Vagina (tissue), 2 donors: ENCODE measurements at regions not wholly inside any gene's neighbourhood (a gene's known extent, or its start where the extent isn't known, plus 50 kb on each side); places are given as distances from the start of the nearest gene placed in this dataset.

Source experiments
- DNase-seq, 2 donors: peaks; one replicate each; pipeline ENCODE4 v3.0.0-alpha.2; 2017; ENCODE audit errors: extremely low spot score in 2 of 2
- H3K27ac ChIP-seq: fragments of 200-600 bp; sonication (generic); one replicate; pipeline ENCODE4 v1.5.1; 2019
- H3K27me3 ChIP-seq: fragments of 200-600 bp; sonication (generic); one replicate; pipeline ENCODE4 v1.5.1; 2019
- H3K36me3 ChIP-seq, 2 donors: fragments of 200-600 bp; sonication (generic); one replicate each; pipeline ENCODE4 v1.5.1; 2017 to 2019
- H3K4me1 ChIP-seq: fragments of 200-600 bp; sonication (generic); one replicate; pipeline ENCODE4 v1.5.1; 2019
- H3K4me3 ChIP-seq, 2 donors: fragments of 200-600 bp; sonication (generic); 1 replicate in 1 of 2; 2 replicates in 1 of 2; pipeline ENCODE4 v1.5.1; 2016 to 2019
- H3K9me3 ChIP-seq: fragments of 200-600 bp; sonication (generic); one replicate; pipeline ENCODE4 v1.5.1; 2019
- POLR2A ChIP-seq, 2 donors: fragments of 450-650 bp; IDR thresholded peaks; one replicate each; pipeline ENCODE4 v1.6.1; 2017; ENCODE audit warnings: antibody characterized with exemption in 2 of 2, mild to moderate bottlenecking in 2 of 2, moderate library complexity in 2 of 2
- POLR2AphosphoS5 ChIP-seq, 2 donors: sonication (generic); formaldehyde crosslinking; IDR thresholded peaks; one replicate each; pipeline ENCODE4 v1.9.0; 2017; ENCODE audit warnings: antibody characterized with exemption in 2 of 2, mild to moderate bottlenecking in 2 of 2, low read depth in 1 of 2; ENCODE audit not compliant: insufficient read depth in 1 of 2
- intact Hi-C: fragments of 100-400 bp; cut with DNase I; formaldehyde crosslinking; loops from one replicate; pipeline ENCODE4 v1.15.1; 2023
- TF ChIP-seq, protein P1 (sequence below), 3 experiments: fragments of 450-650 bp in 2 of 3; fragments of 200-600 bp in 1 of 3; sonication (generic) in 1 of 3; IDR thresholded peaks; one replicate each; pipeline ENCODE4 v1.5.1; 2017 to 2019; ENCODE audit warnings: antibody characterized with exemption in 3 of 3, mild to moderate bottlenecking in 2 of 3, moderate library complexity in 2 of 3

DNA sequence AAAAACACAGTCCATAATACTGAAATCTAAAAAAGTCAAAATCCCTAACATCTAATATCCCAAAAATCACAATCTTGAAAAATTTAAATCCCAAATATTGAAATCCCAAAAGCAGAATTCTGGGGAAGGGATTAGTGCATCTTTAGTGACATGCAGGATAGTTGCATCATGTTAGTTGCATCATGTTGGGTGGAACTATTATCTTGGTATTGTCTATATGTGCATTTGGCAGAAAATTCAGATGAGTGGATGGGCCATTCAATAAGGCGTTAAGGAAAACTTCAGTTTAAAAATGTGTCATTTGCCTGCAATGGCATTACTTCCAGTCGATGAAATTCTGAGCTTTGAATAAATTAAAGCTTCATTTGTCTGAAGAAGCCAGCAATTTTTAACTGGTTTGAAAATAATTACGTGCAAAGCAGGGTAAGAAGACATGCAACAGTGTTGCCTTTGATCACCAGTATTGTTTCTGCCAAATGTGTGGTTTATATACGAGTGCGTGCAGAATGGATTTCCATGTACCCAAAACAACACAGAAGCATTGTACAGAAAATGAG is 221.4 kb upstream of the NFE2L3 start:
- Histone ChIP-seq H3K36me3 (no peaks in the 10 kb centered on the region), H3K4me1 (no peaks in the 10 kb centered on the region), H3K27ac (no peak overlapping the region), H3K27me3 (no peaks in the 10 kb centered on the region), H3K4me3 (no peak overlapping the region), H3K9me3 (no peaks in the 10 kb centered on the region)
- TF ChIP-seq, protein P1, sequence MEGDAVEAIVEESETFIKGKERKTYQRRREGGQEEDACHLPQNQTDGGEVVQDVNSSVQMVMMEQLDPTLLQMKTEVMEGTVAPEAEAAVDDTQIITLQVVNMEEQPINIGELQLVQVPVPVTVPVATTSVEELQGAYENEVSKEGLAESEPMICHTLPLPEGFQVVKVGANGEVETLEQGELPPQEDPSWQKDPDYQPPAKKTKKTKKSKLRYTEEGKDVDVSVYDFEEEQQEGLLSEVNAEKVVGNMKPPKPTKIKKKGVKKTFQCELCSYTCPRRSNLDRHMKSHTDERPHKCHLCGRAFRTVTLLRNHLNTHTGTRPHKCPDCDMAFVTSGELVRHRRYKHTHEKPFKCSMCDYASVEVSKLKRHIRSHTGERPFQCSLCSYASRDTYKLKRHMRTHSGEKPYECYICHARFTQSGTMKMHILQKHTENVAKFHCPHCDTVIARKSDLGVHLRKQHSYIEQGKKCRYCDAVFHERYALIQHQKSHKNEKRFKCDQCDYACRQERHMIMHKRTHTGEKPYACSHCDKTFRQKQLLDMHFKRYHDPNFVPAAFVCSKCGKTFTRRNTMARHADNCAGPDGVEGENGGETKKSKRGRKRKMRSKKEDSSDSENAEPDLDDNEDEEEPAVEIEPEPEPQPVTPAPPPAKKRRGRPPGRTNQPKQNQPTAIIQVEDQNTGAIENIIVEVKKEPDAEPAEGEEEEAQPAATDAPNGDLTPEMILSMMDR (IDR thresholded peaks at IDR 0.05), result no peak
- TF ChIP-seq POLR2A (IDR thresholded peaks at IDR 0.05) (no peak), POLR2AphosphoS5 (IDR thresholded peaks at IDR 0.05; ENCODE audit: insufficient read depth in 1 of 2, low read depth in 1 of 2) (no peak)
- intact Hi-C loops, result no loop called here
- no peak for DNase-seq

DNA sequence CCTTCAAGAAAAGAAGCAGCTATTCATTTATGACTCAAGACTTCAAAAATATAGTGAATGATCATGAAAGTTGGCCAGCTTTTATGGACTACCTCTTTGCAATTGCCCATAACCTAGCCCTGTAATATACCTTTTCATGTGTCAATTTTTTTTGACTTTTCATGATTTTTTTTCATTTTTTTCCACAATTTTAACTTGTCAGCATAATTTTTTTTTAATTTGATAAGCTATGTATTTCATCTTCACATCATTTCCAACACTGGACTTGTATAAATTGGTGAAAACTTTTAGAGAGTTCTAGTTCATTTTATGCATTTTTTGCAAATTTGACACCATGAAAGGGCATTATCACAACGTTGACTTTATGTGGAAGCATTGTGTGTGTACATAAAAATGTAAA is 220.8 kb upstream of the NFE2L3 start:
- H3K27ac ChIP-seq, result no peak overlapping the region
- no peaks in the 10 kb centered on the region for H3K4me1 ChIP-seq
- H3K36me3 ChIP-seq, result no peaks in the 10 kb centered on the region
- TF ChIP-seq POLR2A (IDR thresholded peaks at IDR 0.05) (no peak), POLR2AphosphoS5 (IDR thresholded peaks at IDR 0.05; ENCODE audit: insufficient read depth in 1 of 2, low read depth in 1 of 2) (no peak)
- TF ChIP-seq, protein P1 (IDR thresholded peaks at IDR 0.05), result no peak
- H3K9me3 ChIP-seq, result no peaks in the 10 kb centered on the region
- intact Hi-C loops, result no loop called here
- no peak overlapping the region for H3K4me3 ChIP-seq
- DNase-seq, result no peak
- no peaks in the 10 kb centered on the region for H3K27me3 ChIP-seq

DNA sequence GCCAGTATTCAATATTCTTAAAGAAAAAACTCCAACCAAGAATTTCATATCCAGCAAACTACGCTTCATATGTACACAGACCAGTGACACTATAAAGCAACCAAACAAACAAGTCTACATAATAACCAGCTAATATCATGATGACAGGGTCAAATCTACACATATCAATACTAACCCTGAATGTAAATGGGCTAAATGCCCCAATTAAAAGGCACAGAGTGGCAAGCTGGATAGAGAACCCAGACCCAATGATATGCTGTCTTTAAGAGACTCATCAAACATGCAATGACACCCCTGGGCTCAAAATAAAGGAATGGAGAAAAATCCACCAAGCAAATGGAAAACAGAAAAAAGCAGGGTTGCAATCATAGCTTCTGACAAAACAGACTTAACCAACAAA is 218.1 kb upstream of the NFE2L3 start:
- H3K4me1 ChIP-seq, result no peaks in the 10 kb centered on the region
- H3K27me3 ChIP-seq, result no peaks in the 10 kb centered on the region
- no peaks in the 10 kb centered on the region for H3K36me3 ChIP-seq
- no peak for DNase-seq
- H3K4me3 ChIP-seq, result no peak overlapping the region
- TF ChIP-seq, protein P1 (IDR thresholded peaks at IDR 0.05), result no peak
- no peak for TF ChIP-seq POLR2A (IDR thresholded peaks at IDR 0.05)
- TF ChIP-seq POLR2AphosphoS5 (IDR thresholded peaks at IDR 0.05; ENCODE audit: insufficient read depth in 1 of 2, low read depth in 1 of 2), result no peak
- intact Hi-C loops, result no loop called here
- H3K27ac ChIP-seq, result no peak overlapping the region
- H3K9me3 ChIP-seq, result no peaks in the 10 kb centered on the region

DNA sequence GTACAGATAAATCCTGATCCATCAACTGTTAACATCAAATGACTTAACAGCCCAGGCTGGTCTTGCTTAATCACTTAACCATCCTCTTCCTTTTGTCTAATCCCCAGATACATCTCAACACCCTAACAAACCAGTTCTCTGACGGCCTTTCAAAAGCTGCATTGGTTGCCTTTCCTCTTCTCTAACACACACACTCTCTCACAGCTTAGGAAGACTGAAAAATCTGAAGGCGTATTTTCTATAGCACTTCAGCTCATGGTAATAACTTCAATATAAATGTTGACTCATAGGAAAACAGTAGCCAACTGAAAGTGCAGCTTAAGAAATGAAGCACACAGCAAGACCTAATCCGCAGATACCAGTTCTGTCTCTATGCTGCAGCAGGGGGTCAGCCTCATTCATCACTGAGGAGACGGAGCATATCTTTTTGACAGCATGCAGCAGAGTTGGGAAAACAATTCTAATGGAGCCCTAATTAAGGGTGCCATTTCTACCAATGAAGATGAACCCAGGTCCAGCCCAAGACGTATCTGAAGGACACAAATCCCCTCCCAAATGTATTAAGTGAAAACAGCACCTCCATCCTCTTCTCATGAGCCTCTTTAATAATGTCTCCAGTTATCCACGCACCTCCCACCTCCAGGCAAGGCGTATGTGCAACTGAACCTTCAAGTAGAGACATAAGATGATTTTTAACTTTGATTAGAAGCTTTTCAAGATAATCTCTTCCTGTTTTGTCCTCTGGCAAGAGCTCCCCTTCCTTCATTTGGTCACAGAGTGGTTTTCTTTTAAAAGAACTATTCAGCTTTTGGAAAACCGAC is 211.7 kb upstream of the NFE2L3 start:
- Histone ChIP-seq H3K36me3 (no peaks in the 10 kb centered on the region), H3K4me3 (no peak overlapping the region), H3K27ac (peak overlapping the region; percentile 47), H3K27me3 (no peaks in the 10 kb centered on the region), H3K4me1 (peaks cover 8% of the 10 kb centered on the region), H3K9me3 (no peaks in the 10 kb centered on the region)
- intact Hi-C loops, result no loop called here
- DNase-seq, result no peak
- TF ChIP-seq POLR2A (IDR thresholded peaks at IDR 0.05), result no peak
- TF ChIP-seq, protein P1 (IDR thresholded peaks at IDR 0.05), result no peak
- no peak for TF ChIP-seq POLR2AphosphoS5 (IDR thresholded peaks at IDR 0.05; ENCODE audit: insufficient read depth in 1 of 2, low read depth in 1 of 2)
